ENCODE measurements at regions not wholly inside any gene's neighbourhood (a gene's known extent, or its start where the extent isn't known, plus 50 kb on each side); places are given as distances from the start of the nearest gene placed in this dataset.

GRCh38 chr12:32034045-32034444 is 72.6 kb upstream of the BICD1 start:
- Histone ChIP-seq H2AFZ (ENCODE audit: control insufficient read depth, low read length) (no peak overlapping the region), H4K20me1 (ENCODE audit: control insufficient read depth, extremely low read depth, insufficient read depth, low read length) (no peaks in the 10 kb centered on the region), H3K9ac (ENCODE audit: control insufficient read depth, extremely low read depth, insufficient read depth, low read length) (no peak overlapping the region), H3K9me1 (ENCODE audit: control insufficient read depth, extremely low read depth, insufficient read depth, low read length) (no peaks in the 10 kb centered on the region), H3K4me2 (ENCODE audit: control insufficient read depth, extremely low read depth, insufficient read depth, low read depth, low read length) (no peak overlapping the region), H3K27ac (ENCODE audit: control insufficient read depth, insufficient read depth, low read length) (no peak overlapping the region), H3K9me3 (ENCODE audit: control insufficient read depth, low read depth, low read length) (no peaks in the 10 kb centered on the region), H3K79me2 (ENCODE audit: control insufficient read depth, insufficient read depth, low read length) (no peaks in the 10 kb centered on the region), H3K4me1 (ENCODE audit: control insufficient read depth, extremely low read depth, insufficient read depth, low read length) (no peaks in the 10 kb centered on the region), H3K27me3 (ENCODE audit: control insufficient read depth, extremely low read depth, insufficient read depth, low read length) (no peaks in the 10 kb centered on the region), H3K36me3 (ENCODE audit: control insufficient read depth in 2 of 2, extremely low read depth in 1 of 2, insufficient read depth in 2 of 2, low read length in 2 of 2) (no peaks in the 10 kb centered on the region), H3K4me3 (ENCODE audit: control insufficient read depth in 2 of 3, extremely low read depth in 1 of 3, insufficient read depth in 2 of 3, low read depth in 1 of 3, low read length in 3 of 3) (no peak overlapping the region)
- dilution Hi-C loops (cut with MboI; ENCODE audit: extremely low pct_ligation_motif_present, low sequenced_read_pairs) = no loop called here
- FAIRE-seq (no peak), DNase-seq (ENCODE audit: low read depth, low spot score) (no peak)
- TF ChIP-seq CTCF (optimal IDR thresholded peaks at IDR 0.05 in 1 of 3, IDR thresholded peaks at IDR 0.05 in 1 of 3, conservative IDR thresholded peaks at IDR 0.05 in 1 of 3; ENCODE audit: extremely low read depth in 1 of 3, insufficient read depth in 2 of 3, low read length in 3 of 3) = no peak
- TF ChIP-seq EZH2 (IDR thresholded peaks at IDR 0.05; ENCODE audit: low read length) = no peak

- no peak for TF ChIP-seq EZH2 (IDR thresholded peaks at IDR 0.05; ENCODE audit: low read length)
- no peak for TF ChIP-seq CTCF (optimal IDR thresholded peaks at IDR 0.05 in 1 of 3, IDR thresholded peaks at IDR 0.05 in 1 of 3, conservative IDR thresholded peaks at IDR 0.05 in 1 of 3; ENCODE audit: extremely low read depth in 1 of 3, insufficient read depth in 2 of 3, low read length in 3 of 3)
These were observed 70.0 kb upstream of the BICD1 start for GRCh38 chr12:32036477-32037263.

More at GRCh38 chr12:32036477-32037263, 70.0 kb upstream of the BICD1 start:
- FAIRE-seq = no peak
- Histone ChIP-seq H3K36me3 (ENCODE audit: control insufficient read depth in 2 of 2, extremely low read depth in 1 of 2, insufficient read depth in 2 of 2, low read length in 2 of 2) (no peaks in the 10 kb centered on the region), H3K4me3 (ENCODE audit: control insufficient read depth in 2 of 3, extremely low read depth in 1 of 3, insufficient read depth in 2 of 3, low read depth in 1 of 3, low read length in 3 of 3) (no peak overlapping the region), H3K4me1 (ENCODE audit: control insufficient read depth, extremely low read depth, insufficient read depth, low read length) (no peaks in the 10 kb centered on the region), H3K27ac (ENCODE audit: control insufficient read depth, insufficient read depth, low read length) (no peak overlapping the region), H3K9me1 (ENCODE audit: control insufficient read depth, extremely low read depth, insufficient read depth, low read length) (no peaks in the 10 kb centered on the region), H3K79me2 (ENCODE audit: control insufficient read depth, insufficient read depth, low read length) (no peaks in the 10 kb centered on the region), H3K4me2 (ENCODE audit: control insufficient read depth, extremely low read depth, insufficient read depth, low read depth, low read length) (no peak overlapping the region), H4K20me1 (ENCODE audit: control insufficient read depth, extremely low read depth, insufficient read depth, low read length) (no peaks in the 10 kb centered on the region), H3K27me3 (ENCODE audit: control insufficient read depth, extremely low read depth, insufficient read depth, low read length) (peaks cover 3% of the 10 kb centered on the region), H3K9me3 (ENCODE audit: control insufficient read depth, low read depth, low read length) (no peaks in the 10 kb centered on the region), H2AFZ (ENCODE audit: control insufficient read depth, low read length) (no peak overlapping the region), H3K9ac (ENCODE audit: control insufficient read depth, extremely low read depth, insufficient read depth, low read length) (no peak overlapping the region)
- dilution Hi-C loops (cut with MboI; ENCODE audit: extremely low pct_ligation_motif_present, low sequenced_read_pairs) = no loop called here
- DNase-seq (ENCODE audit: low read depth, low spot score) = no peak
